BLaER1 treated with 17β-estradiol and CSF1 and Interleukin-3, amounts not matched to agents 10 nM and 100 nM (cell line): ENCODE measurements at regions not wholly inside any gene's neighbourhood (a gene's known extent, or its start where the extent isn't known, plus 50 kb on each side); places are given as distances from the start of the nearest gene placed in this dataset.
"Not testable (repeated sequence)": the region's sequence is repeated elsewhere in the genome, so short reads cannot be mapped to it uniquely, and the experiment has no call there.

Experiments
- H3K27ac ChIP-seq, 11 experiments: shearing (Covaris generic); formaldehyde crosslinking; 2 replicates each; pipeline ENCODE4 v1.8.1; 2022
- H3K27me3 ChIP-seq, 11 experiments: shearing (Covaris generic); formaldehyde crosslinking; 2 replicates each; pipeline ENCODE4 v1.8.1; 2022
- H3K36me3 ChIP-seq, 11 experiments: shearing (Covaris generic); formaldehyde crosslinking; 2 replicates each; pipeline ENCODE4 v1.8.1; 2022
- H3K4me1 ChIP-seq, 10 experiments: shearing (Covaris generic); formaldehyde crosslinking; 2 replicates each; pipeline ENCODE4 v1.8.1; 2022
- H3K4me2 ChIP-seq, 11 experiments: shearing (Covaris generic); formaldehyde crosslinking; 2 replicates each; pipeline ENCODE4 v1.8.1; 2022
- H3K4me3 ChIP-seq, 10 experiments: shearing (Covaris generic); formaldehyde crosslinking; 2 replicates each; pipeline ENCODE4 v1.8.1; 2022
- H3K9ac ChIP-seq, 11 experiments: shearing (Covaris generic); formaldehyde crosslinking; 2 replicates each; pipeline ENCODE4 v1.8.1; 2022
- H3K9me3 ChIP-seq, 11 experiments: shearing (Covaris generic); formaldehyde crosslinking; replicated peaks in 1 of 11; 2 replicates each; pipeline ENCODE4 v1.8.1; 2022
- H4K20me1 ChIP-seq, 11 experiments: shearing (Covaris generic); formaldehyde crosslinking; 2 replicates each; pipeline ENCODE4 v1.8.1; 2022
- Cebpa-rat ChIP-seq, 11 experiments: shearing (Covaris generic); IDR thresholded peaks; 2 replicates each; pipeline ENCODE4 v1.8.1; 2022

GRCh38 chr12:107169200-107169599 lies 75.9 kb upstream of the CRY1 start:
- no peaks in the 10 kb centered on the region for H3K9me3 ChIP-seq
- no peaks in the 10 kb centered on the region for H3K27me3 ChIP-seq
- H3K4me2 ChIP-seq = no peak overlapping the region
- no peak overlapping the region for H3K4me3 ChIP-seq
- H3K36me3 ChIP-seq = no peaks in the 10 kb centered on the region
- no peaks in the 10 kb centered on the region for H3K4me1 ChIP-seq
- no peak overlapping the region for H3K9ac ChIP-seq
- no peak for TF ChIP-seq Cebpa-rat (IDR thresholded peaks at IDR 0.05)
- H3K27ac ChIP-seq = no peak overlapping the region
- no peaks in the 10 kb centered on the region for H4K20me1 ChIP-seq

GRCh38 chr12:107178776-107179175 lies 85.4 kb upstream of the CRY1 start:
- no peaks in the 10 kb centered on the region for H3K9me3 ChIP-seq
- TF ChIP-seq Cebpa-rat (IDR thresholded peaks at IDR 0.05) = no peak
- H3K4me3 ChIP-seq = no peak overlapping the region
- no peaks in the 10 kb centered on the region for H3K36me3 ChIP-seq
- no peak overlapping the region for H3K27ac ChIP-seq
- no peaks in the 10 kb centered on the region for H3K27me3 ChIP-seq
- no peak overlapping the region for H3K4me2 ChIP-seq
- no peaks in the 10 kb centered on the region for H4K20me1 ChIP-seq
- peaks cover 0 to 4% (median under 1%) of the 10 kb centered on the region in 10 experiments; a peak in 8 of 20 replicates for H3K4me1 ChIP-seq
- H3K9ac ChIP-seq = no peak overlapping the region

GRCh38 chr12:107179871-107180270 lies 86.5 kb upstream of the CRY1 start:
- no peak overlapping the region for H3K9ac ChIP-seq
- H3K27ac ChIP-seq = no peak overlapping the region
- TF ChIP-seq Cebpa-rat (IDR thresholded peaks at IDR 0.05) = no peak
- no peaks in the 10 kb centered on the region for H3K27me3 ChIP-seq
- H3K4me3 ChIP-seq = no peak overlapping the region
- peaks cover 0 to 2% (median 0%) of the 10 kb centered on the region in 11 experiments; a peak in 1 of 22 replicates for H3K9me3 ChIP-seq
- H3K36me3 ChIP-seq = no peaks in the 10 kb centered on the region
- peaks cover 0 to 14% (median 8%) of the 10 kb centered on the region in 10 experiments; a peak in 9 of 20 replicates for H3K4me1 ChIP-seq
- H4K20me1 ChIP-seq = no peaks in the 10 kb centered on the region
- no peak overlapping the region for H3K4me2 ChIP-seq

GRCh38 chr12:107180272-107180671 lies 86.9 kb upstream of the CRY1 start:
- H4K20me1 ChIP-seq = no peaks in the 10 kb centered on the region
- H3K27me3 ChIP-seq = no peaks in the 10 kb centered on the region
- H3K36me3 ChIP-seq = no peaks in the 10 kb centered on the region
- H3K9me3 ChIP-seq = peaks cover 0 to 5% (median 0%) of the 10 kb centered on the region in 11 experiments; a peak in 1 of 22 replicates
- H3K9ac ChIP-seq = no peak overlapping the region
- no peak overlapping the region for H3K4me2 ChIP-seq
- H3K4me1 ChIP-seq = peaks cover 0 to 14% (median 8%) of the 10 kb centered on the region in 10 experiments; a peak in 9 of 20 replicates
- no peak overlapping the region for H3K4me3 ChIP-seq
- no peak for TF ChIP-seq Cebpa-rat (IDR thresholded peaks at IDR 0.05)
- H3K27ac ChIP-seq = no peak overlapping the region

GRCh38 chr12:107184359-107184930 lies 91.1 kb upstream of the CRY1 start:
- Histone ChIP-seq H3K27me3 (no peaks in the 10 kb centered on the region), H3K36me3 (no peaks in the 10 kb centered on the region), H4K20me1 (no peaks in the 10 kb centered on the region), H3K4me1 (peaks cover 0 to 14% (median 8%) of the 10 kb centered on the region in 10 experiments; a peak in 9 of 20 replicates), H3K4me2 (peak overlapping the region in 6 of 11 experiments; percentile 14 to 47 (median 37); a peak in 10 of 22 replicates), H3K4me3 (no peak overlapping the region), H3K9me3 (peaks cover 0 to 8% (median 0%) of the 10 kb centered on the region in 11 experiments; a peak in 2 of 22 replicates), H3K9ac (no peak overlapping the region), H3K27ac (no peak overlapping the region)
- TF ChIP-seq Cebpa-rat (IDR thresholded peaks at IDR 0.05) = no peak

GRCh38 chr12:107196681-107197080 lies 103.3 kb upstream of the CRY1 start:
- Histone ChIP-seq H3K27me3 (no peaks in the 10 kb centered on the region), H3K4me2 (no peak overlapping the region), H3K27ac (no peak overlapping the region), H3K4me1 (no peaks in the 10 kb centered on the region), H3K36me3 (no peaks in the 10 kb centered on the region), H3K4me3 (no peak overlapping the region), H4K20me1 (no peaks in the 10 kb centered on the region), H3K9me3 (peaks cover 0 to 10% (median 0%) of the 10 kb centered on the region in 11 experiments; a peak in 2 of 22 replicates), H3K9ac (no peak overlapping the region)
- TF ChIP-seq Cebpa-rat (IDR thresholded peaks at IDR 0.05) = no peak

GRCh38 chr12:107200394-107200793 lies 107.0 kb upstream of the CRY1 start:
- no peak overlapping the region for H3K9ac ChIP-seq
- no peak overlapping the region for H3K27ac ChIP-seq
- no peak overlapping the region for H3K4me3 ChIP-seq
- no peak overlapping the region for H3K4me2 ChIP-seq
- no peaks in the 10 kb centered on the region for H3K4me1 ChIP-seq
- no peaks in the 10 kb centered on the region for H3K27me3 ChIP-seq
- TF ChIP-seq Cebpa-rat (IDR thresholded peaks at IDR 0.05) = no peak
- no peaks in the 10 kb centered on the region for H3K36me3 ChIP-seq
- H4K20me1 ChIP-seq = no peaks in the 10 kb centered on the region
- no peaks in the 10 kb centered on the region for H3K9me3 ChIP-seq

- Histone ChIP-seq H3K27ac (no peak overlapping the region), H3K27me3 (no peaks in the 10 kb centered on the region), H3K9ac (no peak overlapping the region), H3K4me3 (no peak overlapping the region), H4K20me1 (no peaks in the 10 kb centered on the region), H3K9me3 (peaks cover 0 to 19% (median 13%) of the 10 kb centered on the region in 11 experiments; a peak in 18 of 22 replicates), H3K36me3 (no peaks in the 10 kb centered on the region), H3K4me2 (no peak overlapping the region), H3K4me1 (no peaks in the 10 kb centered on the region)
- TF ChIP-seq Cebpa-rat (IDR thresholded peaks at IDR 0.05) = no peak
These were observed 114.7 kb upstream of the CRY1 start for GRCh38 chr12:107207931-107208525.

- H3K36me3 ChIP-seq, H3K9ac ChIP-seq, H3K27me3 ChIP-seq, H3K27ac ChIP-seq, H3K4me3 ChIP-seq, H3K4me2 ChIP-seq, H4K20me1 ChIP-seq, H3K4me1 ChIP-seq: not testable (repeated sequence)
- H3K9me3 ChIP-seq = peaks cover 0 to 19% (median 13%) of the 10 kb centered on the region in 11 experiments; a peak in 18 of 22 replicates
These were observed 116.4 kb upstream of the CRY1 start for GRCh38 chr12:107209700-107210099.

GRCh38 chr12:107214373-107214773 lies 121.0 kb upstream of the CRY1 start:
- not testable (repeated sequence) for H3K4me3 ChIP-seq, H3K36me3 ChIP-seq, H3K27me3 ChIP-seq, H3K4me2 ChIP-seq, H4K20me1 ChIP-seq, H3K4me1 ChIP-seq, H3K9ac ChIP-seq, H3K27ac ChIP-seq
- peaks cover 7 to 33% (median 23%) of the 10 kb centered on the region in 11 experiments; a peak in 19 of 22 replicates for H3K9me3 ChIP-seq

- not testable (repeated sequence) for H3K4me1 ChIP-seq, H3K27ac ChIP-seq, H3K27me3 ChIP-seq, H3K4me3 ChIP-seq, H3K9ac ChIP-seq, H3K36me3 ChIP-seq, H3K4me2 ChIP-seq, H4K20me1 ChIP-seq
- peaks cover 0 to 18% (median 10%) of the 10 kb centered on the region in 11 experiments; a peak in 15 of 22 replicates for H3K9me3 ChIP-seq
These were observed 123.1 kb upstream of the CRY1 start for GRCh38 chr12:107216411-107216810.
